ENCODE measurements at regions not wholly inside any gene's neighbourhood (a gene's known extent, or its start where the extent isn't known, plus 50 kb on each side); places are given as distances from the start of the nearest gene placed in this dataset.

- no peak for TF ChIP-seq E2F4 (IDR thresholded peaks at IDR 0.05; ENCODE audit: low read depth, low read length)
- TF ChIP-seq BRCA1 (IDR thresholded peaks at IDR 0.05; ENCODE audit: low read depth, low read length) = no peak
Observed at GRCh38 chr1:199752688-199753027, 274.9 kb upstream of the NR5A2 start (continued).

GRCh38 chr1:199753513-199753912 lies 274.0 kb upstream of the NR5A2 start:
- no peaks in the 10 kb centered on the region; a peak in 1 of 4 replicates for H3K27me3 ChIP-seq (replicated peaks in 1 of 2; ENCODE audit: control insufficient read depth in 2 of 2, insufficient read depth in 2 of 2, low read length in 1 of 2)
- H3K4me2 ChIP-seq (ENCODE audit: control insufficient read depth, insufficient read depth) = no peak overlapping the region
- H3K36me3 ChIP-seq (ENCODE audit: control insufficient read depth in 2 of 2, insufficient read depth in 2 of 2, low read length in 1 of 2) = no peaks in the 10 kb centered on the region
- H3K27ac ChIP-seq (ENCODE audit: control insufficient read depth, insufficient read depth) = no peak overlapping the region
- no TSS peak for BruUV-seq (replicated peaks)
- no peaks in the 10 kb centered on the region for H3K79me2 ChIP-seq (ENCODE audit: control insufficient read depth, insufficient read depth, low read length)
- DNase-seq (ENCODE audit: low read depth, low spot score) (no peak), ATAC-seq (no peak), FAIRE-seq (no peak)
- POLR2A ChIA-PET = no interaction called here
- intact Hi-C loops (cut with micrococcal nuclease; ENCODE audit: unreplicated experiment) (no loop called here), in situ Hi-C loops (cut with MboI) (no loop called here)
- CTCF ChIA-PET = no interaction called here
- no peak overlapping the region for H2AFZ ChIP-seq (ENCODE audit: control insufficient read depth, low read depth, low read length)
- H3K4me1 ChIP-seq (ENCODE audit: control insufficient read depth, insufficient read depth, low read length) = no peaks in the 10 kb centered on the region
- WGBS (ENCODE audit: insufficient coverage, insufficient replicate concordance, low lambda C conversion rate, missing lambda C conversion rate) = 29% methylated on average over 2 of the region's 2 CpGs
- H3K9ac ChIP-seq (ENCODE audit: control insufficient read depth, insufficient read depth, low read length) = no peak overlapping the region
- SMC1A ChIA-PET (ENCODE audit: uncharacterized antibody, unreplicated experiment) = no interaction called here
- H4K20me1 ChIP-seq (ENCODE audit: control insufficient read depth, insufficient read depth) = no peaks in the 10 kb centered on the region
- no peak overlapping the region for H3K4me3 ChIP-seq
- H3K9me3 ChIP-seq (replicated peaks; ENCODE audit: control insufficient read depth, insufficient read depth, low read length) = no peaks in the 10 kb centered on the region
- RAD21 ChIA-PET (ENCODE audit: unreplicated experiment) = no interaction called here
- TF ChIP-seq CHD2 (IDR thresholded peaks at IDR 0.05; ENCODE audit: borderline replicate concordance, low read depth, low read length) (no peak), GABPA (IDR thresholded peaks at IDR 0.05; ENCODE audit: low read depth) (no peak), NR2F1 (conservative IDR thresholded peaks at IDR 0.05) (no peak), ZBTB4 (CRISPR knock-in tag; IDR thresholded peaks at IDR 0.05) (no peak), FOXM1 (IDR thresholded peaks at IDR 0.05; ENCODE audit: low read depth, low read length) (no peak), BMI1 (IDR thresholded peaks at IDR 0.05; ENCODE audit: borderline replicate concordance) (no peak), CTCF (IDR thresholded peaks at IDR 0.05 in 2 of 3, conservative IDR thresholded peaks at IDR 0.05 in 1 of 3; ENCODE audit: control insufficient read depth in 2 of 3, extremely low read depth in 1 of 3, insufficient read depth in 1 of 3, low read depth in 3 of 3, low read length in 3 of 3) (no peak), NRF1 (conservative IDR thresholded peaks at IDR 0.05; ENCODE audit: low read depth, low read length) (no peak), SMAD1 (IDR thresholded peaks at IDR 0.05; ENCODE audit: low read depth, partially characterized antibody) (no peak), ZNF592 (IDR thresholded peaks at IDR 0.05) (no peak), SIX5 (IDR thresholded peaks at IDR 0.05; ENCODE audit: low read depth, low read length, severe bottlenecking) (no peak)
